OCI-LY3 (cell line): ENCODE measurements at regions not wholly inside any gene's neighbourhood (a gene's known extent, or its start where the extent isn't known, plus 50 kb on each side); places are given as distances from the start of the nearest gene placed in this dataset.
A peak's percentile ranks its signal among the peaks of the same experiment; 100 is the strongest.

ENCODE experiments used
- H2AFZ ChIP-seq: fragments of 200-600, 300-600 bp; shearing (Covaris generic); 2 replicates; pipeline ENCODE4 v1.6.0; 2014; ENCODE audit warnings: antibody characterized with exemption, low read depth, low read length
- H3K27ac ChIP-seq: fragments of 200-600, 300-600 bp; sonication (generic); 2 replicates; pipeline ENCODE4 v1.5.1; 2014; ENCODE audit warnings: mild to moderate bottlenecking, low read length, moderate library complexity, mixed read lengths
- H3K27me3 ChIP-seq: fragments of 200-600, 300-600 bp; sonication (generic); 2 replicates; pipeline ENCODE4 v1.6.1; 2014; ENCODE audit warnings: low read depth, low read length, mixed read lengths
- H3K36me3 ChIP-seq: fragments of 200-600, 300-600 bp; sonication (generic); replicated peaks from 2 replicates; pipeline ENCODE3; 2014; ENCODE audit warnings: low read depth, low read length, mixed read lengths
- H3K4me1 ChIP-seq: fragments of 300-600, 200-600 bp; sonication (generic); 2 replicates; pipeline ENCODE4 v1.6.1; 2014; ENCODE audit warnings: low read length, mixed read lengths
- H3K4me2 ChIP-seq: fragments of 200-600, 300-600 bp; sonication (generic); 2 replicates; pipeline ENCODE4 v1.6.1; 2014; ENCODE audit warnings: low read length, mixed read lengths
- H3K4me3 ChIP-seq: fragments of 300-600, 200-600 bp; sonication (generic); 2 replicates; pipeline ENCODE4 v1.5.1; 2014; ENCODE audit warnings: antibody characterized with exemption, mild to moderate bottlenecking, low read length, moderate library complexity
- H3K79me2 ChIP-seq: fragments of 300-600, 200-600 bp; shearing (Covaris generic); 2 replicates; pipeline ENCODE4 v1.6.1; 2014; ENCODE audit warnings: mild to moderate bottlenecking, low read length, mixed read lengths
- H3K9ac ChIP-seq: fragments of 300-600, 200-600 bp; shearing (Covaris generic); 2 replicates; pipeline ENCODE4 v1.6.0; 2014; ENCODE audit warnings: mild to moderate bottlenecking, low read length, moderate library complexity
- H3K9me3 ChIP-seq: fragments of 200-600, 300-600 bp; shearing (Covaris generic); 2 replicates; pipeline ENCODE4 v1.6.1; 2014; ENCODE audit warnings: low read length, mixed read lengths; ENCODE audit not compliant: insufficient read depth
- H4K20me1 ChIP-seq: fragments of 200-600, 300-600 bp; sonication (generic); 2 replicates; pipeline ENCODE4 v1.6.1; 2016; ENCODE audit warnings: low read length, mixed read lengths; ENCODE audit not compliant: insufficient read depth
- EZH2phosphoT487 ChIP-seq: fragments of 200-600 bp; shearing (Covaris generic); IDR thresholded peaks from 2 replicates; pipeline ENCODE4 v1.6.1; 2018; ENCODE audit warnings: antibody characterized with exemption, mixed run types, low read depth
- TF ChIP-seq, protein P1 (sequence below): fragments of 200-600, 300-600 bp; sonication (generic); IDR thresholded peaks from 2 replicates; pipeline ENCODE4 v1.5.1; 2014; ENCODE audit warnings: antibody characterized with exemption, low read length, low read depth

DNA sequence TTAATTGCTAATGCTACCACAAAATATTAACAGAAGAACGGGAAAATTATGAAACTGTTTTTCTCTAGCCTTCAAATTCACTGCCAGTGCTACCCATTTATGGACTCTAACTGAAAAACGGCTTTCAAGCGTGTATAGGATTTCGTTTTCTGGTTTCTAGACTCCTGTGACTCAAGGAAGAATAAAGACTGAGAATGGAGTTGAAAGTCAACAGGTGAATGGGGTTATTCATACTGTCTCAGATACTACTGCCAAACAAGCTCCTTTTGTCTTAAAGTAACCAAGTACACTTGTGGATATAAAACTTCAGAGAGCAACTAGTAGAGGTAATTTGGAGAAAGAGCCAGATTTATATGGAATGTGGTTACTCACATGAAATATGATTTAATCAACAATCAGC lies 251.1 kb upstream of the ITM2A start:
- 0 out of 2 replicates have a peak overlapping the region, but pooled peaks have one; percentile 21 for H2AFZ ChIP-seq
- H3K27me3 ChIP-seq = no peaks in the 10 kb centered on the region
- H3K9me3 ChIP-seq = no peaks in the 10 kb centered on the region
- no peaks in the 10 kb centered on the region for H3K36me3 ChIP-seq
- H3K79me2 ChIP-seq = no peaks in the 10 kb centered on the region
- TF ChIP-seq EZH2phosphoT487 = no peak
- TF ChIP-seq, protein P1, sequence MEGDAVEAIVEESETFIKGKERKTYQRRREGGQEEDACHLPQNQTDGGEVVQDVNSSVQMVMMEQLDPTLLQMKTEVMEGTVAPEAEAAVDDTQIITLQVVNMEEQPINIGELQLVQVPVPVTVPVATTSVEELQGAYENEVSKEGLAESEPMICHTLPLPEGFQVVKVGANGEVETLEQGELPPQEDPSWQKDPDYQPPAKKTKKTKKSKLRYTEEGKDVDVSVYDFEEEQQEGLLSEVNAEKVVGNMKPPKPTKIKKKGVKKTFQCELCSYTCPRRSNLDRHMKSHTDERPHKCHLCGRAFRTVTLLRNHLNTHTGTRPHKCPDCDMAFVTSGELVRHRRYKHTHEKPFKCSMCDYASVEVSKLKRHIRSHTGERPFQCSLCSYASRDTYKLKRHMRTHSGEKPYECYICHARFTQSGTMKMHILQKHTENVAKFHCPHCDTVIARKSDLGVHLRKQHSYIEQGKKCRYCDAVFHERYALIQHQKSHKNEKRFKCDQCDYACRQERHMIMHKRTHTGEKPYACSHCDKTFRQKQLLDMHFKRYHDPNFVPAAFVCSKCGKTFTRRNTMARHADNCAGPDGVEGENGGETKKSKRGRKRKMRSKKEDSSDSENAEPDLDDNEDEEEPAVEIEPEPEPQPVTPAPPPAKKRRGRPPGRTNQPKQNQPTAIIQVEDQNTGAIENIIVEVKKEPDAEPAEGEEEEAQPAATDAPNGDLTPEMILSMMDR = no peak
- no peaks in the 10 kb centered on the region for H4K20me1 ChIP-seq
- H3K4me2 ChIP-seq = no peak overlapping the region
- H3K27ac ChIP-seq = no peak overlapping the region
- H3K9ac ChIP-seq = no peak overlapping the region
- peaks cover 5% of the 10 kb centered on the region for H3K4me1 ChIP-seq
- no peak overlapping the region for H3K4me3 ChIP-seq

DNA sequence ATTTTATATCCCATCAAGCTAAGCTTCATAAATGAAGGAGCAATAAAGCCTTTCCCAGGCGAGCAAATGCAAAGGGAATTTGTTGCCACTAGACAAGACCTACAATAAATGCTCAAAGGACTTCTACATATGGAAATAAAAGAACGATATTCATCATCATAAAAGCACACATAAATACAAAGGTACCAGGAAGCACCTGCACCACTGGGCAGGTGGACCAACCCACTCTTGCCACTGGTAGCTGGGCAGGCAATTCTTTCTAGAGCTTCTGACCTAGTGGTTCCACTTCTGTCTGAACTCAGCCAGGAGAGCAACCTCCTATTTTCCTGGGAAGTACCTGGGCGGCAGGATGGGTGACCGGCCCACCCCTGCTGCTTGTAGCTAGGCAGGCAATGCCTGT lies 237.2 kb upstream of the ITM2A start:
- Histone ChIP-seq H3K4me3 (no peak overlapping the region), H3K4me1 (no peaks in the 10 kb centered on the region), H3K79me2 (no peaks in the 10 kb centered on the region), H3K9ac (no peak overlapping the region), H3K9me3 (no peaks in the 10 kb centered on the region), H3K36me3 (no peaks in the 10 kb centered on the region), H2AFZ (no peak overlapping the region), H3K27me3 (no peaks in the 10 kb centered on the region), H3K27ac (no peak overlapping the region), H3K4me2 (no peak overlapping the region), H4K20me1 (no peaks in the 10 kb centered on the region)
- TF ChIP-seq EZH2phosphoT487 = no peak
- TF ChIP-seq, protein P1 = no peak

DNA sequence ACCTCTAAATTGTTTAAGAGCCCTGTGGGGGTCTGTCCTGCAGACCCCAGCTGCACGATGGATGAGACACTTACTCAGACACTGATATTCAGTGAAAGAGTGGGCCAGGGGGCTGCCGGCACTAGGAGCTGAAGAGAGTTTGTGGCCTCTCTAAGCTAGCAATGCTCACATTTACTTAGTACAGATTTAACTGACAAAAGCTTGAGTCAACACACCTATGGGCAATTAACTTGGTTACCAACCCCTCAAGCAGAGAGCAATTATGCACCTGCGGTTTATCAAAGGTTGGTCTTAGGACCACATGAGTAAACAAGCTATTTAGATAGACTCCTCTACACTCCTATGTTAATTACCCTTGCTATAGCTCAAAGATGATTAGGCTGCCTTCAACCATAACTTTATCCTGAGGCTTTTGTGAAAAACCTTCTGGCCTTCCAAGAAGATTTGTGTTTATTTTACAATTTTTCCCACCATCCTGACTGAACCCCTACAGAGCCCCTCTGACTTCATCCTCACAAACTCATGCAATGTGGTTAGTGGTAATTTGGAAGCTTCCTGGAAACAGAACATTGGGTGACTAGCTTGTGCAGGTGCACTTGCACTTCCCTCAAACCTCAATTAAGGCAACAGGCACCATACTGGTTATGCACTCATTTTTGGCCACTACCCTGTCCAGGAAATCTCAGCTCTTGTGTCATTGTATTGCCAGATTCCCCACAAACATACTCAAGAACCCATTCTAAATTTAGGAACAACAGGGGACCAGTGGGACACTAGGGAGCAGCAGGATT lies 234.4 kb upstream of the ITM2A start:
- H3K4me3 ChIP-seq = no peak overlapping the region
- no peaks in the 10 kb centered on the region for H3K9me3 ChIP-seq
- no peaks in the 10 kb centered on the region; the same call in 1 of the 2 replicates for H3K4me1 ChIP-seq
- no peak overlapping the region for H2AFZ ChIP-seq
- H3K27ac ChIP-seq = no peak overlapping the region
- H3K79me2 ChIP-seq = no peaks in the 10 kb centered on the region
- H3K36me3 ChIP-seq = no peaks in the 10 kb centered on the region
- H3K27me3 ChIP-seq = no peaks in the 10 kb centered on the region
- no peaks in the 10 kb centered on the region for H4K20me1 ChIP-seq
- H3K9ac ChIP-seq = no peak overlapping the region
- no peak overlapping the region for H3K4me2 ChIP-seq
- TF ChIP-seq EZH2phosphoT487 = no peak
- TF ChIP-seq, protein P1 = no peak

DNA sequence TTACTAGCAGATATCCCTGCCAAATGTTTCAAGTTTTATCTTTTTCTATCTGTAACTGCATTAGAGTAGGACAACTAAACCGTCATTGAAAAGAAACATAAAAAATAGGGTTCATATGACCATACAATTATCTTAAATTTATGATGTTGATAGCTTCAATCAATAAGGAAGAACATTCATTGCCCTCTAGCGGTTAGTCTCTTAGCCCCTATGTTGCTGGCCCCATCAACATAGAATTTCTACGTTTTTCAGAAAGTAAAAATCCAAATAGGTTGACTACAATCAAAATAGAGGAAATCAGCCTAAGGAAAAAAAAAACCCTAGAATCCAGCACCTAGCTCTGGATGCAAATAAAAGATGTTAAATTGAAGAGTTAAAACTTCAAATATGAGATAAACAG lies 225.1 kb upstream of the ITM2A start:
- TF ChIP-seq, protein P1 = peak; percentile 49
- TF ChIP-seq EZH2phosphoT487 = no peak
- Histone ChIP-seq H3K79me2 (no peaks in the 10 kb centered on the region), H3K9ac (no peak overlapping the region)

More for the DNA sequence above, 225.1 kb upstream of the ITM2A start:
- no peaks in the 10 kb centered on the region for H3K4me1 ChIP-seq
- H3K4me3 ChIP-seq = no peak overlapping the region
- H4K20me1 ChIP-seq = no peaks in the 10 kb centered on the region
- H3K27me3 ChIP-seq = no peaks in the 10 kb centered on the region
- no peak overlapping the region for H3K27ac ChIP-seq
- H3K4me2 ChIP-seq = no peak overlapping the region
- no peaks in the 10 kb centered on the region for H3K36me3 ChIP-seq
- no peak overlapping the region for H2AFZ ChIP-seq
- H3K9me3 ChIP-seq = no peaks in the 10 kb centered on the region
